ENCODE measurements at regions not wholly inside any gene's neighbourhood (a gene's known extent, or its start where the extent isn't known, plus 50 kb on each side); places are given as distances from the start of the nearest gene placed in this dataset.

GRCh38 chr7:125773113-125773785 is 843.6 kb upstream of the POT1 start:
- no peak for TF ChIP-seq CTCF (IDR thresholded peaks at IDR 0.05)

GRCh38 chr7:125747966-125748365 is 818.3 kb upstream of the POT1 start:
- TF ChIP-seq CTCF (IDR thresholded peaks at IDR 0.05), result no peak

GRCh38 chr7:125746510-125746909 is 816.9 kb upstream of the POT1 start:
- no peak for TF ChIP-seq CTCF (IDR thresholded peaks at IDR 0.05)

- no peak for TF ChIP-seq CTCF (IDR thresholded peaks at IDR 0.05)
Measured at GRCh38 chr7:125727215-125727614, 797.6 kb upstream of the POT1 start.

- TF ChIP-seq CTCF (IDR thresholded peaks at IDR 0.05), result no peak
Measured at GRCh38 chr7:125695626-125696025, 766.0 kb upstream of the POT1 start.

GRCh38 chr7:125683156-125683555 is 753.5 kb upstream of the POT1 start:
- no peak for TF ChIP-seq CTCF (IDR thresholded peaks at IDR 0.05)

GRCh38 chr7:125681508-125681907 is 751.9 kb upstream of the POT1 start:
- TF ChIP-seq CTCF (IDR thresholded peaks at IDR 0.05), result no peak

GRCh38 chr7:125678771-125679170 is 749.1 kb upstream of the POT1 start:
- no peak for TF ChIP-seq CTCF (IDR thresholded peaks at IDR 0.05)
